DND-41 (cell line): ENCODE measurements at regions not wholly inside any gene's neighbourhood (a gene's known extent, or its start where the extent isn't known, plus 50 kb on each side); places are given as distances from the start of the nearest gene placed in this dataset.

ENCODE experiments used
- ATAC-seq: fragments of 200-7000 bp; cut with Tn5 transposase; 3 replicates; pipeline ENCODE4 v1.9.1; 2021; ENCODE audit warnings: low read depth; ENCODE audit not compliant: insufficient read depth
- DNase-seq: peaks from one replicate; pipeline ENCODE4 v3.0.0-alpha.2; 2020
- H2AFZ ChIP-seq: 2 replicates; pipeline ENCODE4 v1.6.0; 2012; ENCODE audit warnings: low read depth, low read length
- H3K27ac ChIP-seq: 2 replicates; pipeline ENCODE4 v1.5.1; 2012; ENCODE audit warnings: low read length, inconsistent platforms
- H3K27me3 ChIP-seq: fragments of 200-600 bp; sonication (generic); 2 replicates; pipeline ENCODE4 v1.6.0; 2012; ENCODE audit warnings: low read length, mild to moderate bottlenecking, inconsistent platforms; ENCODE audit not compliant: insufficient read depth, poor library complexity
- H3K36me3 ChIP-seq: 2 replicates; pipeline ENCODE4 v1.5.1; 2012; ENCODE audit warnings: low read length, inconsistent platforms; ENCODE audit not compliant: insufficient read depth
- H3K4me1 ChIP-seq: 2 replicates; pipeline ENCODE4 v1.5.1; 2012; ENCODE audit warnings: mild to moderate bottlenecking, low read length; ENCODE audit not compliant: insufficient read depth
- H3K4me2 ChIP-seq: 2 replicates; pipeline ENCODE4 v1.6.0; 2012; ENCODE audit warnings: mild to moderate bottlenecking, moderate library complexity, low read length, inconsistent platforms; ENCODE audit not compliant: insufficient read depth
- H3K4me3 ChIP-seq, 2 experiments: fragments of 200-600 bp in 1 of 2; shearing (Covaris generic) in 1 of 2; 2 replicates each; pipeline ENCODE4 v1.5.1; 2012 to 2016; ENCODE audit warnings: inconsistent platforms in 2 of 2, low read length in 2 of 2, mild to moderate bottlenecking in 2 of 2, low read depth in 1 of 2, moderate library complexity in 1 of 2
- H3K79me2 ChIP-seq: 2 replicates; pipeline ENCODE4 v1.6.0; 2012; ENCODE audit warnings: low read length, inconsistent platforms; ENCODE audit not compliant: insufficient read depth
- H3K9ac ChIP-seq: 2 replicates; pipeline ENCODE4 v1.6.0; 2012; ENCODE audit warnings: low read depth, mild to moderate bottlenecking, inconsistent platforms, low read length, moderate library complexity
- H3K9me3 ChIP-seq: 2 replicates; pipeline ENCODE4 v1.5.1; 2012; ENCODE audit warnings: low read length, moderate library complexity, mild to moderate bottlenecking, inconsistent platforms; ENCODE audit not compliant: insufficient read depth, severe bottlenecking
- H4K20me1 ChIP-seq: 2 replicates; pipeline ENCODE4 v1.6.0; 2012; ENCODE audit warnings: low read length; ENCODE audit not compliant: insufficient read depth
- EZH2 ChIP-seq: IDR thresholded peaks from 3 replicates; pipeline ENCODE4 v1.6.1; 2012; ENCODE audit warnings: borderline replicate concordance, low read depth, mild to moderate bottlenecking, moderate library complexity, low read length, inconsistent platforms; ENCODE audit not compliant: severe bottlenecking
- TF ChIP-seq, protein P1 (sequence below): IDR thresholded peaks from 2 replicates; pipeline ENCODE4 v1.5.1; 2012; ENCODE audit warnings: borderline replicate concordance, low read length, moderate library complexity, mild to moderate bottlenecking; ENCODE audit not compliant: poor library complexity, severe bottlenecking; ENCODE audit errors: extremely low read depth

DNA sequence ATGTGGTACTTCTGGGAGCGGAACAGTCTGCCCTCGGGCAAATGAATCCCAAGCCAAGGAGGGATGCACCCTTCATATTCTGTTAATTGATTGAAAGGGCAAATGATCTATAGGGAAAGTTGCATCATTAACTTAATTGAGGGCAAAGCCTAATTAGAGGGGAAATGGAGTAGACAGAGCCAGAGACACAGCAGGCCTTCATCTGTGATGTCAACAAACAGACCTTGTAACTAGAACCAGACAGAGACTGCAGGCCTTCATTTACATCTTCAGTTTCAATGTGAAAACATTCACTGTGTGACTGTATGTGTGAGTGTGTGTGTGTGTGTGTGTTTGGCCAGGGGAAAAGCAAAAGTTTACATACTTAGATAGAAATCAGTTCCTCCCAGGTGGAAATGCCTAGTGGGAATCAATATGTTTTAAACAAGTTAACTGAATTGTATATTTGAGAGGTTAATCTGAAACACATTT lies 126.4 kb downstream of the SPRY2 start:
- no peaks in the 10 kb centered on the region for H4K20me1 ChIP-seq
- no peak overlapping the region for H3K9ac ChIP-seq
- H3K79me2 ChIP-seq = no peaks in the 10 kb centered on the region
- H3K4me3 ChIP-seq = no peak overlapping the region
- H3K27me3 ChIP-seq = no peaks in the 10 kb centered on the region
- no peaks in the 10 kb centered on the region for H3K36me3 ChIP-seq
- no peak overlapping the region for H3K4me2 ChIP-seq
- no peaks in the 10 kb centered on the region for H3K4me1 ChIP-seq
- DNase-seq = no peak
- H3K27ac ChIP-seq = no peak overlapping the region
- H3K9me3 ChIP-seq = no peaks in the 10 kb centered on the region
- H2AFZ ChIP-seq = no peak overlapping the region
- no peak for TF ChIP-seq EZH2
- TF ChIP-seq, protein P1, sequence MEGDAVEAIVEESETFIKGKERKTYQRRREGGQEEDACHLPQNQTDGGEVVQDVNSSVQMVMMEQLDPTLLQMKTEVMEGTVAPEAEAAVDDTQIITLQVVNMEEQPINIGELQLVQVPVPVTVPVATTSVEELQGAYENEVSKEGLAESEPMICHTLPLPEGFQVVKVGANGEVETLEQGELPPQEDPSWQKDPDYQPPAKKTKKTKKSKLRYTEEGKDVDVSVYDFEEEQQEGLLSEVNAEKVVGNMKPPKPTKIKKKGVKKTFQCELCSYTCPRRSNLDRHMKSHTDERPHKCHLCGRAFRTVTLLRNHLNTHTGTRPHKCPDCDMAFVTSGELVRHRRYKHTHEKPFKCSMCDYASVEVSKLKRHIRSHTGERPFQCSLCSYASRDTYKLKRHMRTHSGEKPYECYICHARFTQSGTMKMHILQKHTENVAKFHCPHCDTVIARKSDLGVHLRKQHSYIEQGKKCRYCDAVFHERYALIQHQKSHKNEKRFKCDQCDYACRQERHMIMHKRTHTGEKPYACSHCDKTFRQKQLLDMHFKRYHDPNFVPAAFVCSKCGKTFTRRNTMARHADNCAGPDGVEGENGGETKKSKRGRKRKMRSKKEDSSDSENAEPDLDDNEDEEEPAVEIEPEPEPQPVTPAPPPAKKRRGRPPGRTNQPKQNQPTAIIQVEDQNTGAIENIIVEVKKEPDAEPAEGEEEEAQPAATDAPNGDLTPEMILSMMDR = no peak
- ATAC-seq = no peak

- no peak for ATAC-seq
- H3K9ac ChIP-seq = no peak overlapping the region
- H3K4me1 ChIP-seq = no peaks in the 10 kb centered on the region
Observed at GRCh38 chr13:80214050-80214449, 126.9 kb downstream of the SPRY2 start.

GRCh38 chr13:80213201-80213600 lies 127.7 kb downstream of the SPRY2 start:
- Histone ChIP-seq H3K4me2 (no peak overlapping the region), H3K79me2 (no peaks in the 10 kb centered on the region), H3K4me1 (no peaks in the 10 kb centered on the region), H4K20me1 (no peaks in the 10 kb centered on the region), H3K36me3 (no peaks in the 10 kb centered on the region), H2AFZ (no peak overlapping the region), H3K9me3 (no peaks in the 10 kb centered on the region), H3K4me3 (no peak overlapping the region), H3K9ac (no peak overlapping the region), H3K27ac (no peak overlapping the region), H3K27me3 (no peaks in the 10 kb centered on the region)
- ATAC-seq (no peak), DNase-seq (no peak)
- no peak for TF ChIP-seq EZH2
- TF ChIP-seq, protein P1 = no peak

More at GRCh38 chr13:80214050-80214449, 126.9 kb downstream of the SPRY2 start:
- Histone ChIP-seq H3K79me2 (no peaks in the 10 kb centered on the region), H3K27ac (no peak overlapping the region), H3K9me3 (no peaks in the 10 kb centered on the region), H2AFZ (no peak overlapping the region), H3K27me3 (no peaks in the 10 kb centered on the region), H3K36me3 (no peaks in the 10 kb centered on the region), H3K4me2 (no peak overlapping the region), H4K20me1 (no peaks in the 10 kb centered on the region), H3K4me3 (no peak overlapping the region)
- TF ChIP-seq, protein P1 = no peak
- no peak for TF ChIP-seq EZH2
- DNase-seq = no peak

DNA sequence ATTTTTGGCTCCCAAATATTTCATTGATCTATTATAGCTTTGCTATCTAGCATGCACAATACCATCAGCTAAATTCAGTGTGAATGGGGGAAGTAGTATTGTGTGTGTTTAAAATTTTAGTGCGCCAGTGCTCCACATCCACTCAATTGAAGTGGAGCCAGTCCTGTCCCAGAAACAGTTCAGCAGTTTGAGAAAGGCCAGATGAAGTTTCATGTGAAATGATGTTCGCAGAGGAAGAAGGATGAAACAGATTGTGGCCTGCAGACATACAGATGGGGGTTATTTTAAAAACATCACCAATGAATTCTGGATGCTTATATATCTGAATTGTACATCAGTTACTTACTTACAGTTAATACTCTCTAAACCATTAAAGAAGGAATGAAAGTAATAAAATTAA lies 129.4 kb downstream of the SPRY2 start:
- no peak overlapping the region for H2AFZ ChIP-seq
- ATAC-seq (no peak), DNase-seq (no peak)
- H3K9me3 ChIP-seq = no peaks in the 10 kb centered on the region
- H3K9ac ChIP-seq = no peak overlapping the region
- no peaks in the 10 kb centered on the region for H3K4me1 ChIP-seq
- H3K27ac ChIP-seq = no peak overlapping the region
- H3K4me3 ChIP-seq = no peak overlapping the region
- no peaks in the 10 kb centered on the region for H3K27me3 ChIP-seq
- no peak overlapping the region for H3K4me2 ChIP-seq
- TF ChIP-seq, protein P1 = no peak
- no peaks in the 10 kb centered on the region for H4K20me1 ChIP-seq
- H3K79me2 ChIP-seq = no peaks in the 10 kb centered on the region
- H3K36me3 ChIP-seq = no peaks in the 10 kb centered on the region
